ENCODE measurements at regions not wholly inside any gene's neighbourhood (a gene's known extent, or its start where the extent isn't known, plus 50 kb on each side); places are given as distances from the start of the nearest gene placed in this dataset.

DNA sequence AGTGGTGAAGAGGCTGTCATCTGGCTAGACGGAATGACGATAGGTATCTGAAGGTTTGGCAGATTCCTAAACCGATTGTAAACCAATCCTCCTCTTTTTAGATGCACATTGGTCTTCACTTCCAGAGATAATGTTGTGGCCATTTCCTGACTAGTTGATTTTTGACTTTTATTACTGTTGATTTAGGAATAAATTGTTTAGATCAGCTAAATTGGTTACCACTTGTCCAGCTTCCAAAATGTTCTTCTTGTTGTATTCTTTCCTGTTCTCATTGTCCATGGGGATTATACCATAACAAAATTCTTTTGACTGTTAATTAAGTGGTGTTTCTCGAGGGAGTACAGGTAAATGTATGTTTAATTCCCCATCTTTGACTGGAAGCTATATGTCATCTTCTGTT lies 119.7 kb downstream of the MACROH2A1 start:
- H3K9me3 ChIP-seq (ENCODE audit: control insufficient read depth, low read depth, low read length) = no peaks in the 10 kb centered on the region
- no peak overlapping the region for H3K27ac ChIP-seq (ENCODE audit: low read length)
- H3K36me3 ChIP-seq (ENCODE audit: control insufficient read depth, insufficient read depth, low read length) = no peaks in the 10 kb centered on the region
- no peaks in the 10 kb centered on the region for H3K4me1 ChIP-seq (ENCODE audit: control insufficient read depth, insufficient read depth, low read length)
- WGBS (ENCODE audit: insufficient coverage, low lambda C conversion rate) = 71% methylated on average over 1 of the region's 4 CpGs
- no peak for DNase-seq
- no peaks in the 10 kb centered on the region for H3K27me3 ChIP-seq (ENCODE audit: control insufficient read depth, insufficient read depth, low read length)
- no peak overlapping the region for H3K4me3 ChIP-seq (ENCODE audit: low read length)

DNA sequence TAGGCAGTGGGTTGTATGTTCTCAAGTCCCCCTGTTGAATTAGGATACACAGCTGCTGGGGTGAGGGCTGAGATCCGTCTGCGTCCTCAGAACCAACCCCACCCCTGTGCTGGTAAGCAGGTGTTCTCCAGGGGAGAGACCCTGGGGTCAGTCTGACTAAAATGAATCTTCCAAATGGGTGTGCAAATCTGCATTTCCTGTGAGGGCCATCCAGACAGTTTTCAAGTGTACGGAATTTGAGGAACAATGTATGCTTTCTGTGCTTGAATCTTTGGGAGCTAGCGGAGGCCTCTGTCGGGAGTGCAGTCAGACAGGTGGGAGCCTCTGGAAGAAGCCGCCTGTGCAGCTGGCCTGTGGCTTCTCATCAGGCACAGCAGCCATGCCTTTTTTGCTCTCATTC lies 122.9 kb downstream of the MACROH2A1 start:
- no peak overlapping the region for H3K27ac ChIP-seq (ENCODE audit: low read length)
- H3K4me1 ChIP-seq (ENCODE audit: control insufficient read depth, insufficient read depth, low read length) = no peaks in the 10 kb centered on the region
- H3K4me3 ChIP-seq (ENCODE audit: low read length) = no peak overlapping the region
- no peaks in the 10 kb centered on the region for H3K9me3 ChIP-seq (ENCODE audit: control insufficient read depth, low read depth, low read length)
- no CpG with 5 or more reads among the region's 6 CpGs for WGBS (ENCODE audit: insufficient coverage, low lambda C conversion rate)
- no peak for DNase-seq
- no peaks in the 10 kb centered on the region for H3K27me3 ChIP-seq (ENCODE audit: control insufficient read depth, insufficient read depth, low read length)
- H3K36me3 ChIP-seq (ENCODE audit: control insufficient read depth, insufficient read depth, low read length) = no peaks in the 10 kb centered on the region

DNA sequence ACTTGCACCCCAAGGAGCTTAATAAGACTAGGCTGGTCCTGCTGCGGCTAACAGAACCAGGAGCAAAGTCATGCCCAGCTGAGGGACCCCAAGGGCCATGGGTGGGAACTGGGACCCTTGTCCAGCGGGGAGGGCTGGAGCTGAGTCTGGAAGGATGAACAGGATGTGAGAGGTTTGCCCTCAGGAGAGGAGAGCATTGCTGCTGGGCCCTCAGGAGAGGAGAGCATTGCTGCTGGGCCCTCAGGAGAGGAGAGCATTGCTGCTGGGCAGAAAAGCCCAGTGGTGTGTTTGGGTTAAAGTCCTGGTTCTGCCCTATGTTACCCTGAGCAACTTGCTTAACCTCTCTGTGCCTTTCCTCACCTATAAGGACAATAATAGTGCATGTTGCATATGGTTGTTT lies 125.8 kb downstream of the MACROH2A1 start:
- Histone ChIP-seq H3K4me1 (ENCODE audit: control insufficient read depth, insufficient read depth, low read length) (no peaks in the 10 kb centered on the region), H3K36me3 (ENCODE audit: control insufficient read depth, insufficient read depth, low read length) (no peaks in the 10 kb centered on the region), H3K27ac (ENCODE audit: low read length) (no peak overlapping the region), H3K27me3 (ENCODE audit: control insufficient read depth, insufficient read depth, low read length) (no peaks in the 10 kb centered on the region), H3K9me3 (ENCODE audit: control insufficient read depth, low read depth, low read length) (no peaks in the 10 kb centered on the region), H3K4me3 (ENCODE audit: low read length) (no peak overlapping the region)
- WGBS (ENCODE audit: insufficient coverage, low lambda C conversion rate) = no CpG with 5 or more reads among the region's 2 CpGs
- DNase-seq = no peak

DNA sequence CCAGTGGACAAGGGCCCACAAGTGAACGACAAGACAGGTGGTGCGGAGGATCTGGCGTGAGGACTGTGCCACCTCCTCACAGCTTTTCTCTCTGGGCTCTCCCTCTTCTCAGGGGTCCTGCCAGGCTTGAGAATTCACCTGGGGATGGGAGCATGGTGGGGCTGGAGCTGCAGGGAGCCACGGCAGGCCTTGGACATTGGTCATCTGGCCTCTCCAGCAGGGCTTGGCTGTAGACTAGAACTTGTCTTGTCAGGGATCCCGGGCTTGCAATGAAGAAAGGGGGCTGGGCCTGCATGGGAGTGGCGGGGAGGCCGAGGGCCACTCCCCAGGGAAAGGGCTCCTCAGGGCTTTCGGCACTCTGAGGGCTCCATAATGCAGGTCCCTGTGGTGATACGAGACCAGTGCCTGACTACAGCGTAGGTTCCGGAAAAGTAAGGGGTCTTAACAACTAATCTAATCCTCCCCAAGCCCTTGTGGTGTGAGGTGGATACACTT lies 126.7 kb downstream of the MACROH2A1 start:
- H3K27me3 ChIP-seq (ENCODE audit: control insufficient read depth, insufficient read depth, low read length) = no peaks in the 10 kb centered on the region
- H3K4me3 ChIP-seq (ENCODE audit: low read length) = no peak overlapping the region
- H3K36me3 ChIP-seq (ENCODE audit: control insufficient read depth, insufficient read depth, low read length) = no peaks in the 10 kb centered on the region
- no CpG with 5 or more reads among the region's 11 CpGs for WGBS (ENCODE audit: insufficient coverage, low lambda C conversion rate)
- no peaks in the 10 kb centered on the region for H3K4me1 ChIP-seq (ENCODE audit: control insufficient read depth, insufficient read depth, low read length)
- no peaks in the 10 kb centered on the region for H3K9me3 ChIP-seq (ENCODE audit: control insufficient read depth, low read depth, low read length)
- no peak for DNase-seq
- no peak overlapping the region for H3K27ac ChIP-seq (ENCODE audit: low read length)

DNA sequence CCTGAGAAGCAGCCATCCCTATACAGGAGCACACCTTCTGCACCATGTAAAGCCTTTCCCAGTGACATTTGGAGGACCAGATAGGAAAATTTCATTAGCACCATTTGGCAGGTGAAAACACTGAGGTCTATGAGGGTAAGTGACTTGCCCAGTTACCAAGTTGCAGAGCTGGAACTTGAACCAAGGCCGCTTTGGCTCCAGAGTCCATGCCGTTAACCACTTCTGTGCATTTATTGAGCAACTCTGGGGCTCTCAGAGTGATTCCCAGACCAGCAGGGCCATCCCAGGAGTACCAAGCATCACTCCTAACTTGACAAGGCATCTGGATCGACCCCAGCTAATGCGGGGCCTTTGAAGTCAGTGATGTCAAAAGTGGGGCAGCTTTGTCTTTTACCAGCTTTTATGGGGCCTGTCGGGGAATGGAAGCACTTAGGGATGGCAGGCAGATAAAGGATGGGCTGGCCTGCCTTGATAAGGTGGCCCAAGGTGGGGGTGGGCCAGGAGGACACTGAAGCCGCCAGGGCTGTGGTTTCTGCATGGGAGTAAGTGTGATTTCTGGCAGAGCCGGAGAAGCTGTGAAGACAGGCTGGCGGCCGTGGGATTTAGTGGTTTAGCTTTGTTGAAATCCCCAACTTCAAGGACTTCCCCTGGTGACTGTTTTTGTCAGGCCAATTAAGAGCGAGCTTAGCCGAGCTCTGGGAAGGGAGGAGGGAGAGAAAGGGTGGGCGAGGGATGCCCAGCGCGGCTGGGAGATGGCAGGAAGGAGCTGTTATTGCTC lies 127.3 kb downstream of the MACROH2A1 start:
- Histone ChIP-seq H3K27me3 (ENCODE audit: control insufficient read depth, insufficient read depth, low read length) (no peaks in the 10 kb centered on the region), H3K4me3 (ENCODE audit: low read length) (no peak overlapping the region), H3K36me3 (ENCODE audit: control insufficient read depth, insufficient read depth, low read length) (no peaks in the 10 kb centered on the region), H3K9me3 (ENCODE audit: control insufficient read depth, low read depth, low read length) (no peaks in the 10 kb centered on the region), H3K4me1 (ENCODE audit: control insufficient read depth, insufficient read depth, low read length) (no peaks in the 10 kb centered on the region), H3K27ac (ENCODE audit: low read length) (no peak overlapping the region)
- DNase-seq = no peak
- no CpG with 5 or more reads among the region's 14 CpGs for WGBS (ENCODE audit: insufficient coverage, low lambda C conversion rate)

DNA sequence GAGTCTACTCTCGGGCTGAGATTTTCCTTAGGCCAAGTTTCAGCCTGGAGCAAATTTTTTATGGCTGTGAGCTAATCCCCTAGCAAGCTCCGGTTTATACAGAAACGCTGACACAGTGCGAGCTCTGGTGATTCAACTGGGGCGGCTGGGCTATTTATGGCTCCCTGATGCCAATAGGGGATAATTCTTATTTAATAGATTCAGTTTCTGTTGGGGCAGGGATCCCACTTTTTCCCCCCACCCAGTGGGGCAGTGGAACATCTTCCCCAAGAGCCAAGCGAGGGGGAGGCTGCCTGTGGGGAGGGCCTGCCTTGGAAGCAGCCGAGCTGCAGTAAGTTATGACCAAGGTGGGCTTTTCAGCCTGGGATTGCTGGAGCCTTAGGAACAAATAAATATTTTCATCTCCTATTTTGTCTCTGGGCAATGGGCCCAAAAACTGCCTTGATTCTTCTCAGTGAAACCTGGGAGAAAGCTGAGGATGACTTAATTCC lies 129.1 kb downstream of the MACROH2A1 start:
- Histone ChIP-seq H3K27me3 (ENCODE audit: control insufficient read depth, insufficient read depth, low read length) (no peaks in the 10 kb centered on the region), H3K36me3 (ENCODE audit: control insufficient read depth, insufficient read depth, low read length) (no peaks in the 10 kb centered on the region), H3K27ac (ENCODE audit: low read length) (peak overlapping the region; percentile 15), H3K9me3 (ENCODE audit: control insufficient read depth, low read depth, low read length) (no peaks in the 10 kb centered on the region), H3K4me3 (ENCODE audit: low read length) (no peak overlapping the region), H3K4me1 (ENCODE audit: control insufficient read depth, insufficient read depth, low read length) (no peaks in the 10 kb centered on the region)
- no CpG with 5 or more reads among the region's 7 CpGs for WGBS (ENCODE audit: insufficient coverage, low lambda C conversion rate)
- no peak for DNase-seq

DNA sequence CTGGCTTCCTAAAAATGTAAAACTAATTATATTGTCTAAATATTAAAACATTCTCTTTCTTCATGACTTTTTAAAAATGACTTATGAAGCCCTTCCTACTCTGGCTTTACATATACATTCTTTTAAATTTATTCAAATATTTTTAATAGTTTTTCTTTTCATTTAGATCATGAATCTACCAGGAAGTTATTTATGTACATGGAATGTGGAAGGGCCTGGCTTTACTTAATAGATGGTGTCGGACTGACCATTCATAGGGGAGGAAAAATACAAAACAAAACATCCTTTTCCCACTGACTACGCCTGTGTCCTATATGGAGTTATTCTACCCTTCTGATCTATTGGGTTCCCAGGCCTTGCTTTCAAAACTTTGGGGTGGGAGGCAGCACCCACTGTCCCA lies 129.8 kb downstream of the MACROH2A1 start:
- no peaks in the 10 kb centered on the region for H3K27me3 ChIP-seq (ENCODE audit: control insufficient read depth, insufficient read depth, low read length)
- no peaks in the 10 kb centered on the region for H3K4me1 ChIP-seq (ENCODE audit: control insufficient read depth, insufficient read depth, low read length)
- no peaks in the 10 kb centered on the region for H3K36me3 ChIP-seq (ENCODE audit: control insufficient read depth, insufficient read depth, low read length)
- H3K9me3 ChIP-seq (ENCODE audit: control insufficient read depth, low read depth, low read length) = no peaks in the 10 kb centered on the region
- no peak overlapping the region for H3K27ac ChIP-seq (ENCODE audit: low read length)
- WGBS (ENCODE audit: insufficient coverage, low lambda C conversion rate) = 100% methylated on average over 1 of the region's 2 CpGs
- DNase-seq = no peak
- no peak overlapping the region for H3K4me3 ChIP-seq (ENCODE audit: low read length)

DNA sequence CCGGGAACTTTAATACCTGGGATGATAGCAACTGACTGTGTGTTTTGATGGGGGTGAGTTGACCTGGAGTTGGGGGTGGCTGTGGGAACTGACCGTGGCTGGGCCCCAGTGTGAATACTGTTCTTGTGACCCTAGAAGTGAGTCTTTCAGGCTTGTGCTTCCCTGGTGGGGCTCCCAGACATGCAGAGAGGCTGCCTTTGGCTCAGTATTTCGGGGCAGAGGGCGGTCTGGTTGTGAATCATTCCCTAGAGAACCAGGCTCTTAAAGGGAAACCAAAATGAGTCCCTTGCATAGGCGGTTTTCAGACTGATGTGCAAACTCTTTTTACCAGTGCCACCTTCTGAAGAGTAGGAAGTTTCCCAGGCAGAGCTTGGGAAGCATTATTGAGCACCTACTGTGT lies 132.1 kb downstream of the MACROH2A1 start:
- no peaks in the 10 kb centered on the region for H3K27me3 ChIP-seq (ENCODE audit: control insufficient read depth, insufficient read depth, low read length)
- WGBS (ENCODE audit: insufficient coverage, low lambda C conversion rate) = no CpG with 5 or more reads among the region's 5 CpGs
- H3K4me1 ChIP-seq (ENCODE audit: control insufficient read depth, insufficient read depth, low read length) = no peaks in the 10 kb centered on the region
- no peak for DNase-seq
- no peak overlapping the region for H3K27ac ChIP-seq (ENCODE audit: low read length)
- no peaks in the 10 kb centered on the region for H3K9me3 ChIP-seq (ENCODE audit: control insufficient read depth, low read depth, low read length)
- no peaks in the 10 kb centered on the region for H3K36me3 ChIP-seq (ENCODE audit: control insufficient read depth, insufficient read depth, low read length)
- H3K4me3 ChIP-seq (ENCODE audit: low read length) = no peak overlapping the region

DNA sequence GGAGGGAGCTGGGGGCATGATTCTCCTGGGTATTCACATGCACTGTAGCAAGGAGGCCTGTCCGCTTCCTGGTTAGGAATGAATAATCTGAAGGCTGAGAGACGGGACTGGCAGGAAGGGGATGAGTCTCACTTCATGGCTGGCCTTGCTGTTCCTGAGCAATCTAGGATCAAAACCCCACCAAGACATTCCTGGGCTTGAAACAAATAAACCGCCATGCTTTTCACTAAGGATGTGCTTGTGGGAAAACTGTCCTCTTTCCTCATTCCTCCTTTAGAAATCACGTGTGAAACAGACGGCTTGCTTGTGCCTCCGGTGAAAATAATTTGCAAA lies 132.8 kb downstream of the MACROH2A1 start:
- Histone ChIP-seq H3K27ac (ENCODE audit: low read length) (no peak overlapping the region), H3K9me3 (ENCODE audit: control insufficient read depth, low read depth, low read length) (no peaks in the 10 kb centered on the region), H3K27me3 (ENCODE audit: control insufficient read depth, insufficient read depth, low read length) (no peaks in the 10 kb centered on the region), H3K36me3 (ENCODE audit: control insufficient read depth, insufficient read depth, low read length) (no peaks in the 10 kb centered on the region), H3K4me1 (ENCODE audit: control insufficient read depth, insufficient read depth, low read length) (no peaks in the 10 kb centered on the region), H3K4me3 (ENCODE audit: low read length) (no peak overlapping the region)
- WGBS (ENCODE audit: insufficient coverage, low lambda C conversion rate) = 80% methylated on average over 1 of the region's 6 CpGs
- DNase-seq = no peak

DNA sequence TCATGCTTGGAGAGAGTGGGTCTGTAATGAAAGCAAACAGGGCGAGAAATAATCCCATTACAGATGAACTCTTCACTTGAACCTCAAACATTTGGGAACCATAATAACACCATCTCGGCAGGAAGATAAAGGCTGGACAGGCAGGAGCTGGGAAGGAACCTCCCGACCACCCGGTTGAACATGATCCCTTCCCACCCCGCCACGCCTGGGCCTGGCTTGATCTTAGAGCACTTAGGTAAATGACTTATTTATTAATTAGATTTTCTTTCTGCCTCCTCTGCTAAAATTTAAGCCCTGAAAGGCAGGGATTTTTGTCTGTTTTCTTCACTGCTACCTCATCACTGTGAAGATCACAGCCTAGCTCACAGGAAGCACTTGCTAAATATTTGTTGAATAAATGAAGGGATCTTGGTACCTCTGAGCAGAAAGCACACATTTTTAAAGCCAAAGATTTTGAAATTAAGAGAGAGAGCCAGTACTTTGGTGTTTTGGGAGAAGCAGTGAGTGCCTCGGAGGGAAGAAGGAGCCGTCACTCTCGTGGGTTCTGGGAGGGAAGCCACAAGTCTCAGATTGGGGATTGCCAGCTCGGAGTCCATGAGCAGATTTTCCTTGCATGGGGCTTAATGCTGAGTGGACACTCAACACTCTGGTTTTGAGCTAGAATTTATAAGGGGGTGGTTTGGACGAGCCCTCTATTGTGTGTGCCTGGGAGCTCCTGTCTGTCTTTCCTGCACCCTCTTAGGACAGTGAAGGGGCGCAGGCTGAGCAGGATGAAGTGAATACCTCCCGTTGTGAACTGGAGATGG lies 133.3 kb downstream of the MACROH2A1 start:
- H3K27ac ChIP-seq (ENCODE audit: low read length) = no peak overlapping the region

More for the DNA sequence above, 133.3 kb downstream of the MACROH2A1 start:
- no peak overlapping the region for H3K4me3 ChIP-seq (ENCODE audit: low read length)
- H3K36me3 ChIP-seq (ENCODE audit: control insufficient read depth, insufficient read depth, low read length) = no peaks in the 10 kb centered on the region
- no CpG with 5 or more reads among the region's 13 CpGs for WGBS (ENCODE audit: insufficient coverage, low lambda C conversion rate)
- no peaks in the 10 kb centered on the region for H3K27me3 ChIP-seq (ENCODE audit: control insufficient read depth, insufficient read depth, low read length)
- H3K4me1 ChIP-seq (ENCODE audit: control insufficient read depth, insufficient read depth, low read length) = no peaks in the 10 kb centered on the region
- no peak for DNase-seq
- H3K9me3 ChIP-seq (ENCODE audit: control insufficient read depth, low read depth, low read length) = no peaks in the 10 kb centered on the region
